H1 (cell line): ENCODE measurements at regions not wholly inside any gene's neighbourhood (a gene's known extent, or its start where the extent isn't known, plus 50 kb on each side); places are given as distances from the start of the nearest gene placed in this dataset.

Source experiments
- CTCF ChIA-PET: fragments of 300-600 bp; sonication (Branson Sonifier 250); formaldehyde crosslinking; loops from one replicate; lab custom pipeline; 2021; ENCODE audit not compliant: partially characterized antibody; lab: Charles Lee
- POLR2A ChIA-PET: fragments of 300-600 bp; sonication (Branson Sonifier 250); formaldehyde crosslinking; loops from one replicate; lab custom pipeline; 2021; ENCODE audit warnings: inconsistent platforms; ENCODE audit not compliant: partially characterized antibody; lab: Charles Lee
- DNase-seq, 2 experiments: peaks; one replicate each; pipeline versions ENCODE4 v3.0.0 to v3.0.0-alpha.2; 2010 to 2022; ENCODE audit warnings: low spot score in 2 of 2, low read depth in 1 of 2, mixed read lengths in 1 of 2
- FAIRE-seq: peaks from 2 replicates; lab custom pipeline; 2011; peaks lifted over from hg19 to GRCh38; lab: Jason Lieb, UNC
- H2AFZ ChIP-seq: 2 replicates; pipeline ENCODE4 v1.8.1; 2012; ENCODE audit warnings: low read length, inconsistent platforms
- H2AK5ac ChIP-seq: 2 replicates; pipeline ENCODE4 v1.6.1; 2013; ENCODE audit warnings: low read depth, low read length
- H2BK120ac ChIP-seq: replicated peaks from 2 replicates; pipeline ENCODE3; 2013; ENCODE audit warnings: low read depth, low read length, inconsistent platforms
- H2BK12ac ChIP-seq: 2 replicates; pipeline ENCODE4 v1.6.1; 2013; ENCODE audit warnings: low read depth, low read length
- H2BK15ac ChIP-seq: 2 replicates; pipeline ENCODE4 v1.6.1; 2013; ENCODE audit warnings: low read length
- H2BK20ac ChIP-seq: 2 replicates; pipeline ENCODE4 v1.6.1; 2013; ENCODE audit warnings: low read length
- H2BK5ac ChIP-seq: 2 replicates; pipeline ENCODE4 v1.6.1; 2013; ENCODE audit warnings: low read depth, low read length
- H3K14ac ChIP-seq: 2 replicates; pipeline ENCODE4 v1.6.1; 2013; ENCODE audit warnings: inconsistent platforms; ENCODE audit not compliant: insufficient read length
- H3K18ac ChIP-seq: 2 replicates; pipeline ENCODE4 v1.6.1; 2013; ENCODE audit warnings: low read length; ENCODE audit errors: extremely low read depth
- H3K23ac ChIP-seq: 2 replicates; pipeline ENCODE4 v1.6.1; 2013; ENCODE audit warnings: inconsistent platforms; ENCODE audit not compliant: insufficient read length
- H3K23me2 ChIP-seq: 2 replicates; pipeline ENCODE4 v1.6.1; 2013; ENCODE audit warnings: low read depth, low read length
- H3K27ac ChIP-seq: 2 replicates; pipeline ENCODE4 v1.6.1; 2011; ENCODE audit warnings: low read depth, low read length, inconsistent platforms
- H3K27me3 ChIP-seq, 4 experiments: replicated peaks in 1 of 4; 1 replicate in 1 of 4; 2 replicates in 3 of 4; pipeline versions ENCODE4 v1.6.1 to v1.8.1; 2011 to 2013; ENCODE audit warnings: low read length in 3 of 4, mild to moderate bottlenecking in 3 of 4, inconsistent platforms in 2 of 4, mixed read lengths in 2 of 4, moderate library complexity in 1 of 4; ENCODE audit not compliant: control insufficient read depth in 3 of 4, insufficient read depth in 3 of 4; ENCODE audit errors: extremely low read depth in 1 of 4
- H3K36me3 ChIP-seq, 4 experiments: 2 replicates each; pipeline versions ENCODE4 v1.6.1 to v1.8.1; 2011 to 2013; ENCODE audit warnings: mild to moderate bottlenecking in 4 of 4, low read length in 3 of 4, moderate library complexity in 2 of 4, control low read depth in 1 of 4, inconsistent platforms in 1 of 4; ENCODE audit not compliant: insufficient read depth in 4 of 4, control insufficient read depth in 2 of 4
- H3K4ac ChIP-seq: replicated peaks from 2 replicates; pipeline ENCODE3; 2013; ENCODE audit warnings: low read length, low read depth, mixed read lengths, inconsistent platforms; ENCODE audit not compliant: insufficient read length
- H3K4me1 ChIP-seq, 4 experiments: replicated peaks in 1 of 4; 1 replicate in 1 of 4; 2 replicates in 3 of 4; pipeline versions ENCODE4 v1.6.1 to v1.8.1; 2011 to 2013; ENCODE audit warnings: low read length in 3 of 4, inconsistent platforms in 2 of 4, mixed read lengths in 1 of 4; ENCODE audit not compliant: insufficient read depth in 4 of 4, control insufficient read depth in 3 of 4
- H3K4me2 ChIP-seq, 2 experiments: 2 replicates each; pipeline versions ENCODE4 v1.6.1 to v1.8.1; 2011 to 2013; ENCODE audit warnings: low read depth in 2 of 2, low read length in 2 of 2, control low read depth in 1 of 2, inconsistent platforms in 1 of 2, mild to moderate bottlenecking in 1 of 2; ENCODE audit not compliant: insufficient read depth in 1 of 2
- H3K4me3 ChIP-seq, 4 experiments: fragments of 200-600, 300-600 bp in 1 of 4; sonication (generic), shearing (Covaris generic), sonication (Bioruptor Twin) in 1 of 4; 2 replicates each; pipeline versions ENCODE4 v1.5.1 to v1.8.1; 2011 to 2016; ENCODE audit warnings: low read length in 4 of 4, low read depth in 3 of 4, control low read depth in 2 of 4, inconsistent platforms in 2 of 4, mild to moderate bottlenecking in 2 of 4, mixed read lengths in 1 of 4, moderate library complexity in 1 of 4; ENCODE audit not compliant: insufficient read depth in 2 of 4; ENCODE audit errors: extremely low read depth in 1 of 4
- H3K56ac ChIP-seq: replicated peaks from 2 replicates; pipeline ENCODE3; 2013; ENCODE audit warnings: low read depth, mild to moderate bottlenecking, mixed read lengths, low read length, inconsistent platforms; ENCODE audit not compliant: insufficient read length
- H3K79me1 ChIP-seq: 2 replicates; pipeline ENCODE4 v1.6.1; 2013; ENCODE audit warnings: low read depth, low read length, control low read depth
- H3K79me2 ChIP-seq, 2 experiments: 2 replicates each; pipeline versions ENCODE4 v1.6.1 to v1.8.1; 2012 to 2013; ENCODE audit warnings: low read length in 2 of 2, mild to moderate bottlenecking in 2 of 2, inconsistent platforms in 1 of 2; ENCODE audit not compliant: insufficient read depth in 2 of 2, control insufficient read depth in 1 of 2
- H3K9ac ChIP-seq, 4 experiments: replicated peaks in 1 of 4; 1 replicate in 1 of 4; 2 replicates in 3 of 4; pipeline versions ENCODE4 v1.6.1 to v1.8.1; 2011 to 2013; ENCODE audit warnings: low read depth in 3 of 4, low read length in 3 of 4, control low read depth in 2 of 4, mild to moderate bottlenecking in 2 of 4, moderate library complexity in 2 of 4, inconsistent platforms in 1 of 4; ENCODE audit errors: extremely low read depth in 1 of 4
- H3K9me3 ChIP-seq, 2 experiments: 2 replicates each; pipeline versions ENCODE4 v1.6.1 to v1.8.1; 2012 to 2013; ENCODE audit warnings: mild to moderate bottlenecking in 2 of 2, moderate library complexity in 2 of 2, control low read depth in 1 of 2, inconsistent platforms in 1 of 2, low read depth in 1 of 2, low read length in 1 of 2, mixed read lengths in 1 of 2; ENCODE audit not compliant: insufficient read depth in 2 of 2
- H4K20me1 ChIP-seq, 2 experiments: replicated peaks in 1 of 2; 2 replicates each; pipeline versions ENCODE3 to v1.8.1; 2011 to 2013; ENCODE audit warnings: inconsistent platforms in 2 of 2, low read length in 2 of 2, mild to moderate bottlenecking in 1 of 2; ENCODE audit not compliant: insufficient read depth in 2 of 2, control insufficient read depth in 1 of 2
- H4K5ac ChIP-seq: 2 replicates; pipeline ENCODE4 v1.6.1; 2013; ENCODE audit warnings: low read length, low read depth, mixed read lengths, inconsistent platforms; ENCODE audit not compliant: insufficient read length
- H4K8ac ChIP-seq: 2 replicates; pipeline ENCODE4 v1.8.0; 2013; ENCODE audit warnings: mild to moderate bottlenecking, moderate library complexity, low read length, inconsistent platforms; ENCODE audit not compliant: insufficient read depth; ENCODE audit errors: extremely low read depth
- H4K91ac ChIP-seq: replicated peaks from 2 replicates; pipeline ENCODE3; 2013; ENCODE audit warnings: low read length, mixed read lengths, inconsistent platforms; ENCODE audit not compliant: insufficient read length
- GABPA ChIP-seq: IDR thresholded peaks from 2 replicates; pipeline ENCODE4 v1.6.1; 2011; ENCODE audit warnings: mild to moderate bottlenecking, low read length, moderate library complexity, borderline replicate concordance; ENCODE audit not compliant: insufficient read depth
- HDAC2 ChIP-seq, 2 experiments: fragments of 300-600 bp in 1 of 2; sonication (generic) in 1 of 2; IDR thresholded peaks; 2 replicates each; pipeline ENCODE4 v1.6.1; 2011 to 2012; ENCODE audit warnings: low read depth in 2 of 2, low read length in 2 of 2, mild to moderate bottlenecking in 2 of 2, moderate library complexity in 2 of 2, borderline replicate concordance in 1 of 2, inconsistent platforms in 1 of 2
- YY1 ChIP-seq: IDR thresholded peaks from 2 replicates; pipeline ENCODE4 v1.6.1; 2011; ENCODE audit warnings: low read depth, mild to moderate bottlenecking, low read length
- ZNF274 ChIP-seq: IDR thresholded peaks from 2 replicates; pipeline ENCODE4 v1.7.0; 2012; ENCODE audit warnings: low read length, borderline replicate concordance; ENCODE audit errors: extremely low read depth

GRCh38 chr19:20351244-20351643, 184.2 kb downstream of the ZNF486 start:
- no peak for FAIRE-seq

More at GRCh38 chr19:20351244-20351643, 184.2 kb downstream of the ZNF486 start:
- no peak for TF ChIP-seq YY1
- no peak for TF ChIP-seq ZNF274
- no peak for TF ChIP-seq HDAC2 (IDR thresholded peaks at IDR 0.05; ENCODE audit: borderline replicate concordance in 1 of 2, low read depth in 2 of 2, low read length in 2 of 2)
- no peak for TF ChIP-seq GABPA
- Histone ChIP-seq H3K27me3 (no peaks in the 10 kb centered on the region), H2AFZ (no peak overlapping the region), H3K4ac (no peak overlapping the region), H4K5ac (no peak overlapping the region), H2BK20ac (no peak overlapping the region), H2BK120ac (no peak overlapping the region), H3K79me1 (no peaks in the 10 kb centered on the region), H3K9ac (no peak overlapping the region), H4K8ac (no peak overlapping the region), H3K79me2 (no peaks in the 10 kb centered on the region), H3K56ac (no peak overlapping the region), H2AK5ac (no peak overlapping the region), H2BK15ac (no peak overlapping the region), H3K14ac (no peak overlapping the region), H3K36me3 (no peaks in the 10 kb centered on the region), H3K23me2 (no peaks in the 10 kb centered on the region), H4K20me1 (no peaks in the 10 kb centered on the region), H3K23ac (no peak overlapping the region), H3K4me3 (no peak overlapping the region), H3K4me1 (peaks cover 0 to 4% (median 0%) of the 10 kb centered on the region in 4 experiments; a peak in 2 of 7 replicates), H2BK12ac (no peak overlapping the region), H3K18ac (no peak overlapping the region), H3K4me2 (no peak overlapping the region), H4K91ac (no peak overlapping the region), H3K9me3 (no peaks in the 10 kb centered on the region; a peak in 1 of 4 replicates), H3K27ac (no peak overlapping the region), H2BK5ac (no peak overlapping the region)
- CTCF ChIA-PET: interaction anchor here (1.0 to 1.5 kb wide), 3 partner anchors 9 to 16 kb away, joined by 3 to 5 read pairs (median 3); no protein-coding TSS in a partner anchor
- POLR2A ChIA-PET: no interaction called here
- DNase-seq: no peak
